ENCODE measurements at regions not wholly inside any gene's neighbourhood (a gene's known extent, or its start where the extent isn't known, plus 50 kb on each side); places are given as distances from the start of the nearest gene placed in this dataset.

- DNase-seq (ENCODE audit: low spot score in 2 of 2): no peak
- Histone ChIP-seq H3K27me3 (no peaks in the 10 kb centered on the region), H3K4me1 (no peaks in the 10 kb centered on the region), H3K9me3 (peaks cover 0 to 7% (median 2%) of the 10 kb centered on the region in 4 donors), H3K4me3 (no peak overlapping the region), H3K36me3 (no peaks in the 10 kb centered on the region), H3K27ac (no peak overlapping the region)
- 85 to 89% methylated on average over 6 of the region's 6 CpGs for WGBS, 2 donors
- TF ChIP-seq, protein P1, sequence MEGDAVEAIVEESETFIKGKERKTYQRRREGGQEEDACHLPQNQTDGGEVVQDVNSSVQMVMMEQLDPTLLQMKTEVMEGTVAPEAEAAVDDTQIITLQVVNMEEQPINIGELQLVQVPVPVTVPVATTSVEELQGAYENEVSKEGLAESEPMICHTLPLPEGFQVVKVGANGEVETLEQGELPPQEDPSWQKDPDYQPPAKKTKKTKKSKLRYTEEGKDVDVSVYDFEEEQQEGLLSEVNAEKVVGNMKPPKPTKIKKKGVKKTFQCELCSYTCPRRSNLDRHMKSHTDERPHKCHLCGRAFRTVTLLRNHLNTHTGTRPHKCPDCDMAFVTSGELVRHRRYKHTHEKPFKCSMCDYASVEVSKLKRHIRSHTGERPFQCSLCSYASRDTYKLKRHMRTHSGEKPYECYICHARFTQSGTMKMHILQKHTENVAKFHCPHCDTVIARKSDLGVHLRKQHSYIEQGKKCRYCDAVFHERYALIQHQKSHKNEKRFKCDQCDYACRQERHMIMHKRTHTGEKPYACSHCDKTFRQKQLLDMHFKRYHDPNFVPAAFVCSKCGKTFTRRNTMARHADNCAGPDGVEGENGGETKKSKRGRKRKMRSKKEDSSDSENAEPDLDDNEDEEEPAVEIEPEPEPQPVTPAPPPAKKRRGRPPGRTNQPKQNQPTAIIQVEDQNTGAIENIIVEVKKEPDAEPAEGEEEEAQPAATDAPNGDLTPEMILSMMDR (IDR thresholded peaks at IDR 0.05): no peak
- TF ChIP-seq EP300 (IDR thresholded peaks at IDR 0.05) (no peak), POLR2A (IDR thresholded peaks at IDR 0.05) (no peak)
Observed at GRCh38 chr9:26034786-26035185, 356.5 kb upstream of the TUSC1 start.

DNA sequence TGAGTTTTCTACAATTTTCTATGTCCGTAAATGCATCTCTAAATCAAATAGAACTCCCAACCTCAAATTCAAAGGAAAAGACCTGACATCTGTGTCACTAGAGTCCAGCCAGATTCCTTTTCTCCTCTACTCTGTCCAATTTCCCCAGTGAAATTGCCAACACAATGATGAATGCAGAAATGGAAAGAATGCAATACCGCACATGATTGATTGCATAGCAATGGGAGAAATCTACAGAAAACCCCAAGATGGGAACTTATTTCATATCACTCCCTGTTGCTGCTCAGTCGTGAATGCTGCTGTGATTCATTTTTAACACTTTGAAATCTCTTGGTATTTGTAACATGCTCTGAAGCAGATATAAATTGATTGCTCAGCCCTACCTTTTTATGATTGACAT lies 355.1 kb upstream of the TUSC1 start:
- Histone ChIP-seq H3K9me3 (no peaks in the 10 kb centered on the region), H3K27me3 (no peaks in the 10 kb centered on the region), H3K4me1 (no peaks in the 10 kb centered on the region), H3K36me3 (no peaks in the 10 kb centered on the region), H3K4me3 (no peak overlapping the region), H3K27ac (no peak overlapping the region)
- TF ChIP-seq EP300 (IDR thresholded peaks at IDR 0.05) (no peak), POLR2A (IDR thresholded peaks at IDR 0.05) (no peak)
- TF ChIP-seq, protein P1 (IDR thresholded peaks at IDR 0.05): no peak
- WGBS, 2 donors: 38 to 50% methylated on average over 3 of the region's 3 CpGs
- no peak for DNase-seq (ENCODE audit: low spot score in 2 of 2)

DNA sequence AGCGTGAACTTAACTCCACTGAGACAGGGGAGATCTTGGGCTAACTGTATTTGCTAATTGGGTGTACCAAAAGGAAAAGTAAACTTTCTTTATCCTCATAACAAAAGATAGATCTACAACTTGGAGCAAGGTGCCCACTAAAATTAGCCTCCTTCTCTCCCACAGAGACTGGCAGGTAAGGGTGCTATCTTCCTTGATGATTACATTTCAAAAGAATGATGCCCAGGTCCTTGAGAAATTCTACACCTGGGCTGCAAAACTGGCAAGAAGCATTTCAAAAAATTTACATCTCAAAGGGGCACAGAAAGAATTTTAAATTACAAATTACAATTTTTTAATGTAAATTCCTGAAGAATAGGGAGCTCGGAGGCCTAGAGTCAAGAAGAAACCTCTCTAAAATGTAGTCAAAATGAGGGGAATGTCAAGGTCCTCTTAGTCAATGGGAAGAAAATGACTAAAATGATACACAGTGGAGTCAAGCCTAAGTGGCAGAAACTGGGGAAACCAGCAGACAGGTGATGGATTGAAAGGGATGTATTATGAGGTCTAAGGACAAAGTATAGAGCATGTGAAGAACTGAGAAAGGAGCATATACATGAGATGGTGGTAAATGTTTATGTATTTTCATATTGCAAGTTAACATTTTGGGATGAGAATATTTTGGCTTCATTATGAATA lies 348.3 kb upstream of the TUSC1 start:
- H3K36me3 ChIP-seq: no peaks in the 10 kb centered on the region
- no peaks in the 10 kb centered on the region for H3K9me3 ChIP-seq
- no peak for DNase-seq (ENCODE audit: low spot score in 2 of 2)
- no peak overlapping the region for H3K27ac ChIP-seq
- 74 to 76% methylated on average over 2 of the region's 2 CpGs for WGBS, 2 donors
- no peaks in the 10 kb centered on the region for H3K4me1 ChIP-seq
- TF ChIP-seq, protein P1 (IDR thresholded peaks at IDR 0.05): no peak
- TF ChIP-seq EP300 (IDR thresholded peaks at IDR 0.05): no peak
- no peak for TF ChIP-seq POLR2A (IDR thresholded peaks at IDR 0.05)
- no peak overlapping the region for H3K4me3 ChIP-seq
- no peaks in the 10 kb centered on the region for H3K27me3 ChIP-seq

- peaks cover 0 to 12% (median 0%) of the 10 kb centered on the region in 4 donors for H3K9me3 ChIP-seq
- DNase-seq (ENCODE audit: low spot score in 2 of 2): no peak
- no peaks in the 10 kb centered on the region for H3K36me3 ChIP-seq
- no peak for TF ChIP-seq POLR2A (IDR thresholded peaks at IDR 0.05)
- TF ChIP-seq, protein P1 (IDR thresholded peaks at IDR 0.05): no peak
- no peak for TF ChIP-seq EP300 (IDR thresholded peaks at IDR 0.05)
- no peaks in the 10 kb centered on the region for H3K27me3 ChIP-seq
- no peak overlapping the region for H3K27ac ChIP-seq
- H3K4me1 ChIP-seq: no peaks in the 10 kb centered on the region
- no peak overlapping the region for H3K4me3 ChIP-seq
Observed at GRCh38 chr9:26013199-26013598, 335.0 kb upstream of the TUSC1 start.

DNA sequence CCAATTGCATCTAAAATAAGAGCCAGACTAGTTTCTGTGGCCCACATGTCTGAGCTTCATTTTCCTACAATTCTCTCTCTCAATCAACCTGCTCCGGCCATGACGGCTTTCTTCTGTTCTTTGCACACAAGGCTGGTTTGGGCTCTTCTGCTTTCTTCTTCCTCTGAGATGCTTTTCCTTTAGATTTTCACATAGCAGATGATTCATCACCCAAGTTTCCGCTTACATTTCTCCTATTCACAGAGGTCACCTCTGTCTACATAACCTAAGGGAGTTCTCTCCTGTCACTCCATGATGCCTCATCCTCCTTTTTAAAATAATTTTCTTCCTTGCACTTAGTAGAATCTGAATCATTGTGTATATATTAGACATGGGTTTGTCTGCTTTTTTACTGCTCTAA lies 334.6 kb upstream of the TUSC1 start:
- Histone ChIP-seq H3K4me1 (no peaks in the 10 kb centered on the region), H3K27ac (no peak overlapping the region), H3K27me3 (no peaks in the 10 kb centered on the region), H3K9me3 (peaks cover 0 to 8% (median 0%) of the 10 kb centered on the region in 4 donors), H3K4me3 (no peak overlapping the region), H3K36me3 (no peaks in the 10 kb centered on the region)
- DNase-seq (ENCODE audit: low spot score in 2 of 2): no peak
- 92 to 93% methylated on average over 3 of the region's 3 CpGs for whole genome bisulfite sequencing, 2 donors
- TF ChIP-seq EP300 (IDR thresholded peaks at IDR 0.05): no peak
- TF ChIP-seq, protein P1 (IDR thresholded peaks at IDR 0.05): no peak
- TF ChIP-seq POLR2A (IDR thresholded peaks at IDR 0.05): no peak
